ENCODE measurements at regions not wholly inside any gene's neighbourhood (a gene's known extent, or its start where the extent isn't known, plus 50 kb on each side); places are given as distances from the start of the nearest gene placed in this dataset.

DNA sequence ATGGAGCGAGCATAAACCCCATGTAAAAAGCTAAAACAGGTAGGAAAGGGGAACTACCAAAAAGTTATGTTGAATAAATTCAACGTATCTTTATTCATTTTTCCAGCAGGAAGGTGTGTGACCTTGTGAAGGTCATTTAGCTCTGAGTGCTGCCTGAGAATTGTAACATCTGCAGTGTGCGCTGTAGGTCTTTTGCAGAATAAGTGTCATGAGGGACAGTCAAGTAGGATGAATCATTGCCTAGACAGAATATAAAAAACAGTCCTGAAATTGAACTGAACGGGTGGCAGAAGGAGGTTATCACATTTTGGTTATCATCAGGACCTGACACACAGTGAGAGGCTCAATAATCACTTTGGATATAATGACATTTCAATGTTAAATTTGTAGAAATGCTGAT lies 334.8 kb upstream of the NOVA1 start:
- no peak for DNase-seq

- no peak for DNase-seq
Observed at GRCh38 chr14:26933431-26933830, 335.6 kb upstream of the NOVA1 start.

DNA sequence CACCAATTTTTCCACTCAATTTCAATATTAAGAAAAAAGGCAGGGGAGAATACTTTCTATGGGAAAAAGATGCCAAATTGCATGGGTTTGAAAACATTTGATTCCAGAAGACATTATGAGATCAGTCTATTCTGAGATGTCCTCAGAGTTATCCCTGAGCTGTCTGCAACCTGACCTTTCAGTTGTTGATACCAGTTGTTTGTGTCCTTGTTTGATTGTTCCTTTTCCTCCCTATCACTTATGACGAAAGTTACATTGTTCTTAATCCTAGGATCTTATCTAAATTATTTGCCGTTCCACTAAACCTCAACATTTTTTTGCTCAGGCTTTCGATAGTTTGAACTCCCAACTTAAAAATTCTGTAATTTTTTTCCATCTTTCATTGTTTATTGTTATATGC lies 336.3 kb upstream of the NOVA1 start:
- no peak for DNase-seq

- DNase-seq = peak; percentile 22
Observed at GRCh38 chr14:26935733-26936132, 337.9 kb upstream of the NOVA1 start.

DNA sequence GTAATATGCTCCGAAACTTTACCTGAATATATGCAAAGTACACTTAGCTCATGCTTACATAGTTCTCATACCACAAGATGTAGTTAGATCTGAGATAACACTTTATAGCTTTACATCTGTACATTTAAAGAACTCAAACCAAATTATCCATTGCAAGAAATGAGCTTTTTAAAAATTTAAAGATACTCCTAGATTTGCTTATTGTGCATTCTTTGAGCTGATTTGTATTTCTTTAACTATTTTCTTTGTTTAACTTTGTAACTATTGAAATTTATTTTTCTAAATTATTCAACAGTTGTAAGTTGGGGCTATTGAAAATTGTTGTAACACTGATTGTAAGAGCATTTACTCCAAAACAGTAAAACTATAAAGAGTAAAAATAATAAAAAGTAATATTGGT lies 340.2 kb upstream of the NOVA1 start:
- no peak for DNase-seq

DNA sequence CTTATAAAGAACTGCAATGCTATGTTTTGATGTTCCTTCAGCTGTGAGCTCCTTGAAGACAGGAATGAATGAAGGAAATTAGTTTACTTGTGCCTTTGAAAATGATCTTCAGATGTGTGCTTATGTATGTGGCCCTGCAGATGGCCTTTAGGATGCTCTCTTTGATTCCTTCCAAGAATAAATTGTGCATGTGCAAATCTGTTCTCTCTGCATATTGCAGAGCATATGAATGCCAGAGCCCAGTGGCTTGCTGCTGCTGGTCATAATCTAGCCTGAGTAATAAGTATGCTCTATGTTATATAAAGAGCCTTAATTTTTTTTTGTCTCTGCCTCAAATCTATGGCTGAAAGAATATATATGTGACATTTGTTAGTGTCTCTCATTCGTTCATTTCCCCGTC lies 341.9 kb upstream of the NOVA1 start:
- no peak for DNase-seq

DNA sequence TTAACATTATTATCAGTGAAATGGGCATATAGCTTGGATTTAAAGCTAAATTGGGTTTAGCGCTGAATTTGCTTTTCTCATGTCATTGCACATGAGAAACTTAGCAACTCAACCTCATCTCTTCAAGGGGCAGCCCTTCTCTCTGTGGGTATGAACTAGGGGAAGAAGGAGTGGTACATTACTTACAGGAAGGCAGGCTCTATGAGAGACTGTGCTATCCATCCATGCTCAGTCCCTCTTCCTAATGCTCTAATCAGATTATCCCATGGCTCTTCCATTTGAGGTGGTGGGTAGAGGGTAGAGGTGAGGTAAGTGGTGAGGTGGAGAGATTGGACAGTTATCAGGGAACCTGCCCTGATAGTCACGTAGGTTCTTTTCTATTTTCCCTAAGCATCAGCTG lies 343.7 kb upstream of the NOVA1 start:
- no peak for DNase-seq

DNA sequence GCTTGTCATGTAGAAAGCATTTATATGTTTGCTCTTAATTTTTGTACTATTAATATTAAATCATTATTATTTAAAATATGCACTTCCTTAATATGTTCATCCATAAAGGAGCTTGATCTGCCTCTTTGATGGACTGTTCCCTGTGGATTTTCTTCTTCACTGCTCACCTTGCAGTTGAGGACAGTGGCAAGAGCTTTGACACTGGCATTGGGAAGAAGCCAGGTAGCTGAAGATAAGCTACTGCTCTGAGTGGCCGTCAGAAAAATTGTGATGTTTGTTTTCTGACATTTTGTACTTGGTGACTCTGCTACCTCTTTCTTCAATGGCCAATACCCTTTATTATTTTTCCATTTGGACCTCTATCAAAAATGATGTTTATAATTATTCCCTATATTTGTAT lies 349.4 kb upstream of the NOVA1 start:
- no peak for DNase-seq

DNA sequence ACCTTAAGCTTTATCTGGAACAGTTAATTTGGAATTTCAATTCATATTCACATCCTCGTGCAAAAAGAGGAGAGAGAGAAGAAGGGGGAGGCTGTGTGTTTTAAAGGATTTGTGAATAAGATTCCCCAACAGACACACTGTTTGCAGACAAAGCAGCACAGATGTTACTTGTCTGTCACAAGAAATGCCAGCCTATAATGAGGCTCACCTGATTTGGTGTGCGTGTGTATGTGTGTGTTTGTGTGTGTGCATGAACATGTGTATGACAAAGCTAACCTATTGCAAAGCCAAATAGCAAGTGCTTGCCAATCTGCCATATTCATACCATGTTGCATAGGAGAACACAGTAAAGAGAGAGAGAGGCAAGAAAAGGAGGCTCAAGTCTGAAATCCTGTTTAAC lies 361.6 kb upstream of the NOVA1 start:
- DNase-seq = no peak

DNA sequence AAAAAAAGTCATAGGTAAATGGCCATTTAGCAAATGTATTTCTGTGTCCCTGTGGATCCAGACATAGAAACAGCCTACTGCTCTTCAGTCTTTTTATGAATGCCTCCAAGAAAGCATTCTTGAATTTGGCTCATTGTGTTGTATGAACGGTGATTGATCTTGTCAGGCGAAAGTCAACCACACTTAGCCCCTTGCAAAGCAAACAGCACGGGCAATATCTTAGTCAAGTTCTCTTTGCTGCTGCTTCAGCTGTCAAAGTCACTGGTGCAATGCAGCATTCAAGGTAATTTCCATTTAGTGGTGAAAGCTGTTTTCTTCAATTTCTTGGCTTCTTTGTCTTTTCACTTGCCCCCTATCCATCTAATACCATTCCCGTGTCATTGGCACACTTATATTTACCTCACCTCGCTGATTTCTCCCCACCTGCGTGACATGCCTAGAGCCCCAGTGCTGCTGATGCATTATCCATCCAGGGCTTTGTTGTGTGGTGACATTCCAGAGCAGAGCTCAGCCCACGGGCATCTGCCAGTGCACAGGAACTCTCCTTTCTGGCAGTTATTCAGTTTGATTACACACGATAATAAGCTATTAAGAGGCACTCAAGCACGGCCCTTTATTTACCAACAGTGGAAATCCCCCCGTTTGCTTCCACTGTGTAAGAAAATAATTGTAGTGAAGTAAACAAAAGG lies 362.3 kb upstream of the NOVA1 start:
- DNase-seq = no peak

DNA sequence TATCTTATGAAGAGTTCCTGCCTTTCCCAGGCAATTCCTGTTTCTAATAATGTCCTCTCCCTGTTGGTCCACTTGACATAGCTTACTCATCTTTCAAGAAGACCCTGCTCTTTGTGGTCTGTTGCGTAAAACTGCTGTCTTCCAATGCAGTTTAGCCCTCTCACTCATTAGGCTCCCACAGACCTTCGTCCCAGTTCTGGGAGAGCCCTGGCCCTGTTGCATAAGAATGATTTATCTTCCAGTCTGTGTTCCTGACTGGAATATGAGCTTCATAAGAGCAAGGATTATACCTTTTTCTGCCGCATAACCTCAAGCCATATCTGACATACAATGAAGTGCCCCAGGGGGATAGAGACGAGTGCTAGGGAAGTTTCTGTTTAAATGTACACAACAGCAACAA lies 365.9 kb upstream of the NOVA1 start:
- DNase-seq = no peak

DNA sequence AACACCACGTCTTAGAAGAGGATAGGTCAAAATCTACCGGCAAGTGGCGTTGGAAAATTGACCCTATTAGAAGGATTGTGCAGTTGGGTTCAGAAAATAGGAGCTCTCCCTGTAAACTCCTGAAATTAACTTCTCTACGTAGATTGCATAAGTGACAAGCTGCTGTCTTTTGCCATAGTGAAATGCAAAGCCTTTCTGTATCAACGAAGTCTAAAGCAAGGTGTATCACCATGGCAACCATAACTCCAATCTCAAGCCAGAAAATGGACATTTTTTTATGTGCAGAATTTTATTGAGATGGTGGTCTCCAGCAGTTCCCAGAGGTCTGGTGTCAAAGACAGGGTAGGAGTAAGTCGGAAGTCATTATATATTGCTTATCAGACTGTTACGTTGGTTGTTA lies 367.7 kb upstream of the NOVA1 start:
- no peak for DNase-seq

GRCh38 chr14:26966908-26967307 lies 369.1 kb upstream of the NOVA1 start:
- no peak for DNase-seq

DNA sequence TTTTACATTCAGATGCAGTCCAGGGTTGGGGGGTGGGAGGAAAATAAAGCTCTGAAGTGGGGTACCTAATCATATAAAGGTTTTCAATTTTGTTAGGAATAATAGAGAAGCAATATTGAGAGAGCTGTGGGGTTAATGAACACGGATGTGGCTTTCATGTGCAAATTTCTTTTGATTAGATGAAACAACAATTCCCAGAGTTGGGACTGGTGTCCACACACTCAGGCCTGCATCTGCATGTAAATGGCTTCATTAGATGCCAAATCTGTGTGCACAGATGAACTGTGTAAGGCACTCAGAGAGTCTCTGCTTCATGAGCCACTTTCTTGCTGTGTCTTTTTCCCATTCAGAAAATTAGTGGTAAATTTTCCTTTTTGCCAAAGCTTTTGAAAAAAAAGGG lies 377.1 kb upstream of the NOVA1 start:
- DNase-seq = no peak

DNA sequence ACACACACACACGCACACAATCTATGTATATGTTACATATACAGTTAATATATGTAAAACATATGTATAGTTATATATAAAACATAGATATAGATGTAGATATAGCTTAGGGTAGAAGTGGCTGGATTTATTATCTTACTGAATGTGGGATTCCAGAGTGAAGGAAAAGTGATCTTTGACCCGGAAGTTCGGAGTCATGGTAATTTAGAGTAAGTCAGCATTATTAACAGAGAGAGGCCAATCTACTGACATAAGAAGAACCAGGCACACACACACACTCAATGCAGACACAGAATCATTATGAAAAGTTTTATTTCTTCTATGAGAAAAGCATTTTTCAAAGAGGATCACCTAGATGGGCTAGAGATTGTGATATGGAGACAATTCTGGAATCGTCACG lies 384.2 kb upstream of the NOVA1 start:
- DNase-seq = no peak

- DNase-seq = peak; percentile 54
Observed at GRCh38 chr14:26984311-26985177, 386.7 kb upstream of the NOVA1 start.

DNA sequence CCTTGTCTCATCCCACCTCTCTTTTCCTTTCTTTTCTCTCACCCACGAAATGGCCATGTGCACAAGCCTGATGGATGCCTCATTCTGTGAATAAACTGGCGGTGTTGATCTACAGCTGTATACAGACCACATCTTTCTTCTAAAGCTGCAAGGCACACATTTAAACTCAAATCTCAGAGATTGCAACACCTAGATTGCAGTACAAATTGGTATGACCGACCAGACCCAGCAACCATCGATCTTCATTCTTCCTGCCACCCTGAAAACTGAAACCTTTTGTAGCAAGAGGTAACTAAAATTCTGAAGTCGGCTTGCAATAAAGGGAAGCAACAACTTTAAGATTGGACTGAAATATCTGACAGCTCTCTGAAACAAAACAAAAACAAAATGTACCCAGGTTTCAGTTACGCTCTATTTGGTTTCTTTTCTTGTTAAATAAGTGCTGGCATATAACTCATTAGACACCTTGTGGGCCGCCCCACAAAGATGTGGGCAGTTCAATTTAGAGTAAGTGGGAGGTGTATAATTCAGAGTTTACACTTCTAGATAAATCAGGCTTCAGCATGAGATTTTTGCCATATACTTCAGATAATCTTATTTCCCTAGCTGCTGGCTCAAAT lies 390.0 kb upstream of the NOVA1 start:
- DNase-seq = no peak

- DNase-seq = no peak
Observed at GRCh38 chr14:26990946-26991345, 393.1 kb upstream of the NOVA1 start.

GRCh38 chr14:26992403-26993115 lies 394.7 kb upstream of the NOVA1 start:
- no peak for DNase-seq

DNA sequence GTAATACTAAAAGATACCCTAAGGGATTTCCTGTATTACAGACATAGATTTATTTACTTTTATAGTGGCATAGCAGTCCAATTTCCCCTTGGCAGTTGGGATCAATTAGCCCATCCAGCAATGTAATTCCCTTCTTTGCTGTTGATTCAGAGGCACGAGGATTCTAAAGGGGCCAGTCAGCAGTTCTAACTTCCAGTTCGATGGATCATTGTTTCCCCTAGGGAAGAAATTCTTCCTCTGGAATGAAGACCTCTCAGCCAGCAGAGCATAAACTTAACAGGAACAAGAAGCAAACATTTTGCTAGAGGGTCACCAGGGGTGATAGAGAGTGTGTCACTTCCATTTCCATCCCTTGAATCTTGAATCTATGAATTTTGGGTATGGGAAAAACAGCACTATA lies 395.7 kb upstream of the NOVA1 start:
- no peak for DNase-seq

DNA sequence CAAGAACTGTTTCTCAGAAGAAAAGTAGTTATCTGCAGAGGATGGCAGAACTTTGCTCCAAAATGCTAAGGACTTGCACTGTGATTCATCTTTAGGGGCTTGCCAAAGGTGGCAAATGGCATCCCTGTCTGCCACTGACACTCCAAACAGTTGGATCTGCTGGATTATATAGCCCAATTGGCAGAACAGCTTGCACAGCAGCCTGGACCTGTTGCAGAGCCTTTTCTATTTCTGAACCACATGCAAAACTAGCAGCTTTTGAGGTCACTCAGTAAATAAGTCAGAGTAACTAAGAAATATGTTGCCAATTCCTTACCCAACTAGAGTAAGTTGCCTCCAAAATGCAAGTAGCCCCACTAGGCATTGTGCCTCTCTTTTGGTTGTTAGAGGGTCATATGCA lies 397.5 kb upstream of the NOVA1 start:
- DNase-seq = no peak

GRCh38 chr14:26996246-26996645 lies 398.4 kb upstream of the NOVA1 start:
- no peak for DNase-seq

DNA sequence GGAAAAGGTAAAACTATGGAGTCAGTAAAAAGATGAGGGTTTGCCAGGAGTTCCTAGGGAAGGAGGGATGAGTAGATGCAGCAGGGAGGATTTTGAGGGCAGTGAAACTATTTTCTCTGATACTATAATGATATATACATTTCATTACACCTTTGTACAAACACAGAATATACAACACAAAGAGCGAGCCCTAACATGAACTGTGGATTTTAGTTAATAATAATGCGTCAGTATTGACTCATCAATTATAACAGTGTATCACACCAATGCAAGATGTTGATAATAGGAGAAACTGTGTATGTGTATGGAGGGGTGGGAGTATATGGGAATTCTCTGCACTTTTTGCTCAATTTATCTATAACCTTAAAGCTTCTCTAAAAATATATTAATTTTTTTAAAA lies 404.3 kb upstream of the NOVA1 start:
- no peak for DNase-seq

DNA sequence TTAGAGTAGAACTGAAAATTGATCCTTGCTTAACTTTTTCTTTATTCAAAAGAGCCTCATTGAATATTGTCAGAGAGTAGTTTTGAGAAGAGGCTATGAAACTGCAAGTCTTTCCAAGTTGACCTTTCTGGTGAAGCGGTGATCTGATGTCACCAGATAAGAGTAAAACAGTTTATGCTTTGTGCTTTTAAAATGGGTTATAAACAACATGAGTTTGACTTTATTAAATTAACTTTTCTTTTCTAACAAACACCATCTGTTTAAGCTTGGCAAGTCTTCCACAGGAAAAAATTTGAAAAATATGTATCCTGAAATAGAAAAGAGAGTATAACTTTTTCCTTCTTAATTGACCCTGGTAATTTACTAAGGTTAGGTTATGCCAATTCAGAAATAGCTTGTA lies 408.7 kb upstream of the NOVA1 start:
- DNase-seq = no peak
